HG03039 (cell line): ENCODE measurements at regions not wholly inside any gene's neighbourhood (a gene's known extent, or its start where the extent isn't known, plus 50 kb on each side); places are given as distances from the start of the nearest gene placed in this dataset.

ENCODE experiments used
- ATAC-seq: cut with Tn5 transposase; IDR thresholded peaks from one replicate; pipeline ENCODE4 v1.9.1; 2021; ENCODE audit warnings: mild to moderate bottlenecking, moderate library complexity; ENCODE audit not compliant: unreplicated experiment

GRCh38 chr2:128467321-128467969 lies 148.8 kb upstream of the HS6ST1 start:
- ATAC-seq, result no peak

- no peak for ATAC-seq
Measured at GRCh38 chr2:128468186-128468920, 149.7 kb upstream of the HS6ST1 start.

GRCh38 chr2:128469203-128469602 lies 150.5 kb upstream of the HS6ST1 start:
- ATAC-seq, result no peak

- ATAC-seq, result no peak
Measured at GRCh38 chr2:128469875-128470274, 151.2 kb upstream of the HS6ST1 start.

- ATAC-seq, result no peak
Measured at GRCh38 chr2:128472789-128473174, 154.1 kb upstream of the HS6ST1 start.

GRCh38 chr2:128473175-128474035 lies 154.7 kb upstream of the HS6ST1 start:
- no peak for ATAC-seq

GRCh38 chr2:128474036-128474955 lies 155.6 kb upstream of the HS6ST1 start:
- no peak for ATAC-seq

GRCh38 chr2:128474962-128475361 lies 156.3 kb upstream of the HS6ST1 start:
- ATAC-seq, result no peak

GRCh38 chr2:128475427-128476211 lies 157.0 kb upstream of the HS6ST1 start:
- ATAC-seq, result no peak

- no peak for ATAC-seq
Measured at GRCh38 chr2:128477026-128477820, 158.6 kb upstream of the HS6ST1 start.

GRCh38 chr2:128477891-128478290 lies 159.2 kb upstream of the HS6ST1 start:
- no peak for ATAC-seq

- ATAC-seq, result no peak
Measured at GRCh38 chr2:128485761-128486639, 167.3 kb upstream of the HS6ST1 start.

GRCh38 chr2:128486640-128487375 lies 168.1 kb upstream of the HS6ST1 start:
- no peak for ATAC-seq

- no peak for ATAC-seq
Measured at GRCh38 chr2:128487650-128488387, 169.2 kb upstream of the HS6ST1 start.

GRCh38 chr2:128488434-128488833 lies 169.8 kb upstream of the HS6ST1 start:
- ATAC-seq, result no peak

GRCh38 chr2:128489526-128490273 lies 171.0 kb upstream of the HS6ST1 start:
- no peak for ATAC-seq
